T-helper 2 cell (primary cell): ENCODE measurements at regions not wholly inside any gene's neighbourhood (a gene's known extent, or its start where the extent isn't known, plus 50 kb on each side); places are given as distances from the start of the nearest gene placed in this dataset.

Experiments
- DNase-seq, 5 experiments: peaks; one replicate each; pipeline versions ENCODE4 v3.0.0 to v3.0.0-alpha.2; 2012 to 2022

GRCh38 chr2:71789556-71790204 is 336.3 kb downstream of the DYSF start:
- no peak for DNase-seq

GRCh38 chr2:71788601-71789240 is 335.4 kb downstream of the DYSF start:
- DNase-seq, result no peak

GRCh38 chr2:71788186-71788525 is 334.8 kb downstream of the DYSF start:
- no peak for DNase-seq

- DNase-seq, result no peak
Measured at GRCh38 chr2:71787476-71788185, 334.3 kb downstream of the DYSF start.

GRCh38 chr2:71787108-71787415 is 333.7 kb downstream of the DYSF start:
- DNase-seq, result no peak

DNA sequence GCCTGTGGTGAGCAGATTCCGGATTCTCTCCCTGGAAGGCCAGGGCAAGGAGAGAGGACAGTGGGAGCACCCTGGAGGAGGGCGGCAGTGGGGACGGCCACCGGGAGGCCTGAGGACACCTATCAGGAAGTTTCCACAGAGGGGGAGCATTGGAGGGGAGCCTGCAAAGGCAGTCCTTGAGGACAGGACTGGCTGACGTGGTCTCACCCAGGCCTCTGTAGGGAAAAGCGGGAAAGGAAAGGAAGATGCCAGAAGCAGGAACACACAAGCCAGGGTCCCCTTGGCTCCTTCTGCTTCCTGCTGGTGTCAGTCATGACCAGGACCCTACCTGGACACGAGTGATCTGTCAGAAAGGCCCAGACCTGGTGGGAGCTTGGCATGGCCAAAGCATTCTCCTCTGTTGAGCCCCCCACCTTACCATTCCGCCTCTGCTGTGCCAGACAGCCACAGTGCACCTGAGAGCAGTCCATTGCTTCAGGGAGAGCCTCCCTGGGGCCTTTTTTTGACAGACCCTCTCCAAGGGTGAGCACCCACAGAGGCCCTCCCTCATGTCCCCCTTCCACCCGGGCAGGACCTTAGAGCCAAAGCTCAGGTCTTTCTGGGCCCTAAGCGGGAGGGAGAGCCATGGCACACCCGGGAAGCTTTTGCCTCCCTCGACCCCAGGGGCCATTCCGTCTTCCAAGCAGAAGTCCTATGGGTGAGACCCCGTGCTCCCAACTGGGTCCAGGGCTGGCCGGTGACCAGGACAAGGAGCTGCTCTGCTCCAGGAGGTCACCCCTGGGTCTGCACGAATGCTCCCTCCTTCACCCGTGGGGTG is 333.1 kb downstream of the DYSF start:
- DNase-seq, result no peak

- no peak for DNase-seq
Measured at GRCh38 chr2:71785516-71785981, 332.2 kb downstream of the DYSF start.

DNA sequence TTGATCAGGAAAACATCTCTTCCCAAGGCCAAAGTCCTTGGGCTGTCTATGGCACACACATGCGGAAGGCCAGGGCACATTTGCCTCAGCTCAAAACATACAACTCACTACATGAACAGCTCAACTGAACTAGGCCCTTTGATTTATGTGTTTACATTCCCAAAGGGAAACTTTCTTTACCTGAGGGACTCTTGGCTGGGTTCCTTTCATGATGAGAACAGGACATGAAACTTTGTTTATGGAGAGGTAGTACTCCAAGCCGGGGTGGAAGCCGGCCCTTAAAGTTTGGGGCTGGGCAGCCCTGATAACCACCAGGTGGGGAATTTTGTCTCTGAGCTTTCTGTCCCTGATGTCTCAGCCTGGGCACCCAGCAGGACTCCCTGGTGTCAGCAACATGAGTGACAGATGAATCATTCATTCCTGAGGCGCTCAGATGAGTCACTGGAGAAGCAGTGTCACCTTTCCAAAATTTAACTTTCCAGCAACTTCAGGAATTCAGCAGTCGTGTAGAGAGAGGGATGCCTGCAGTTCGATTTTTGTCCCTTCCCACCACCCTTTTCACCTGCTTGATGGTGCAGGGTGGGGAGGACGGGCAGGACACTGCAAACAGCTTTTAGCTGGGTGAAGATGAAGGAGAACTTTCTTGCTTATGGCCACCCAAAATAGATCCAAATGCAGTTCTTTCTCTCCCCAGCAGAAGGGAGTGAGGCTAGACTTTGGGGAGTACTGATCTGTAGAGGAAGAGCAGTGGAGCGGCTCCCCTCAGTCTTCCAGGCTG is 331.6 kb downstream of the DYSF start:
- no peak for DNase-seq

- no peak for DNase-seq
Measured at GRCh38 chr2:71783815-71784214, 330.5 kb downstream of the DYSF start.

DNA sequence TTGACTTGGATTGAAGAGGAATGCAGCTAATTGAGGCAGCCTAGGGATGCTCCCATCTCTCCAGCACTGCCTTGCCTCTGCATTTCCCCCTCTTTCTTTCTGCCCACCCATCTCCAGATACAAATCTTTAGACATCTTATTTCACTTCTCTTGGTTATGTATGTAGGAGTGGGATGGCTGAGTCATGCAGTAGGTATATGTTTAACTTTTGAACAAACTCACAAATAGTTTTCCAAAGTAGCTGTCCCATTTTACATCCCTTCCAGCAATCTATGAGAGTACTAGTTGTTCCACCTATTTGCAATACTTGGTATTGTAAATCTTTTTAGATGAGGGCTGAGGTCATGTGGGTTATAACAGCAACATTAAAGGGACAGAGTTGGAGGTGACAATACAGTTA is 329.9 kb downstream of the DYSF start:
- DNase-seq, result no peak

- DNase-seq, result no peak
Measured at GRCh38 chr2:71782323-71782722, 329.0 kb downstream of the DYSF start.

DNA sequence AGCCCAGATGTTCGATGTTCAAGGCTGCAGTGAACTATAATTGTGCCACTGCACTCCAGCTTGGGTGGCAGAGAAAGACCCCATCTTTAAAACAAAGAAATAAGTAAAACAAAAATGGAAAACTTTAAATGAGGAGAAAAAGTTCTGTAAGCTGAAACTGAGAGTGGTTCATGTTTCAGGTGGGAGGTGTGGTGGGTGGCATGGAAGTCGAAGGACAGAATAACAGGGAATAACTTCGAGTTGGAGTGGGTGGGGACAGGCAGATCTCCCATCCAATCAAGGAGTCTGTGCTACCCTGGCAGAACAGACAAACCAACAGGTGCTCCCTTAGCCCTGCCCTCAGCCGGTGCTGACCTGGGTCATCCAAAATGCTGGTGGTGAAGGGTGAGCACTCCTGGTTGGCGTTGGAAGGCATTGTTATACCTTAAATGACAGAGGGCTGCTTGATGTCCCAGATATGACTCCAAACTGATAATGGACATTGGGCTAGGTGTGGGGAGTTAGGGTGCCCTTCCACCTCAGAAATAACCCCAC is 328.4 kb downstream of the DYSF start:
- DNase-seq, result no peak

- no peak for DNase-seq
Measured at GRCh38 chr2:71780162-71780561, 326.8 kb downstream of the DYSF start.

DNA sequence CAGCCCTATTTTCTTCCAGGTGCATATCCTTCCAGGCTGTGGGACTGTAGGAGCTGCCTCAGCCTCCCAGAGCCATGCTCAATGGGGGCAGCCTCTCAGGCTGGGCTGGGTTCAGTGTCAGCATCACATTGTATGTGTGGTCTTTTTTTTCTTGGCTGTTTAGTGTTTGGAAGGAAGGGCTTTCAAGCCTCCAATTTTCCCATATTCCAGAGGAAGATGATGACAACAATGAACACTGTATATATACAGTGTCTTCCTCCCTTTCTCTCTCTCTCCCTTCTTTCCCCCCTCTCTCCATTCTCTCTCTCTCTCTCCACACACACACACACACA is 326.4 kb downstream of the DYSF start:
- no peak for DNase-seq

DNA sequence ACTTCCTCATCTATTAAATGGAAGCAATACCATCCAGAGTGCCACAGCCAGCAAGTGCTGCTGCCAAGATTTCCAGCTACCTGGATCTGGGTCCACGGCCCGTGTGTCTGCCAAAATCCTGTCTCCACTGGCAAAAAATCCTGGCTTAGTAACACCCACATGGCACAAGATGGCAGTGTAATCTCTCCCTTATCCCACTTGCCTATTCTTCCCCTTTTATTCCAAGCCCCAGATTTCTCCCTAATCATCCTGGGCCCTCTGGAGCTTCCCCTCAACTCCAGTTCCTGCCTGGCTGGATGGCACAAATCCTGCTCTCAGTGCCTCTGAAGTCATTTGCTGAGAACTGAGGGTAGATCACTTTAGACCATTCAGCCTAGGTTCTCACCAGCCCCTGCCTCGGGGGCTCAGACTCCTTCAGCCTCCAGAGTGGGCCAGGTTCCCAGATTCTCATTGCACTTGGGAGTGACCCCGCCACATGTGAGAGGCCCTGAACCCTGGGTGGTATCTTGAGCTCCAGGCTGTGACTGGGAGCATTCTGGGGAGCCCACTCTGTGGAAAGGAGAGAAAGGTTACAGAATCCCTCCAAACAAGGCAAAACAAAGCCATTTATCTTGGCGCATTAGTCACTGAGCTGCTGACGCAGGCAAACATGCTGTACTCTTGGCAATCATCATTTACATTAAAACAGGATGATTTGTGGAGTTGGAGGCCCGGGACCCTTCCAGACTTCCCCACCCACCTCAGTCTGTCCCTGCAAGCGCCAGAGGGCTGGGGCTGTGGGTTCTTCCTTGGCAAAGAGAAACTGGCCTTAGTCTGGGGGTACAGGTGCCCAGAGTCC is 325.8 kb downstream of the DYSF start:
- DNase-seq, result no peak

DNA sequence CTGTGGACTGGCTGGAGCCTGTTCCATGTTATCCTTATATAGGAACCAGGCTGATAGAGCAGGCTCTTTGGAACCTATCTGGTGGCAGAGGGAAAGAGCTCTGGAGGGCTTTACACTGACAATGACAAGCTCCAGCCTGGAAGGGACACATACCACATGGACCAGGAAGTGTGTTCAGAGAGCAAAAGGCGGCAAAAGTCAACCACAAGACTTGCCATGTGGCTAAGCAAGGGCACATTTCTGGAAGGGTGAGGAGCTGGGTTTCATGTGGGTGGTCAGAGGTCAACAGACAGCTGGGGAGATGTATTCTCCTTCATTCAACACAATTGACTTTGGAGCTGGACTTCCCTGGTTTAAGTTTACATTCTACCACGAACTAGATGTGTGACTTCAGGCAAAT is 325.2 kb downstream of the DYSF start:
- DNase-seq, result no peak

GRCh38 chr2:71777946-71778345 is 324.6 kb downstream of the DYSF start:
- no peak for DNase-seq

GRCh38 chr2:71776227-71776626 is 322.9 kb downstream of the DYSF start:
- no peak for DNase-seq

DNA sequence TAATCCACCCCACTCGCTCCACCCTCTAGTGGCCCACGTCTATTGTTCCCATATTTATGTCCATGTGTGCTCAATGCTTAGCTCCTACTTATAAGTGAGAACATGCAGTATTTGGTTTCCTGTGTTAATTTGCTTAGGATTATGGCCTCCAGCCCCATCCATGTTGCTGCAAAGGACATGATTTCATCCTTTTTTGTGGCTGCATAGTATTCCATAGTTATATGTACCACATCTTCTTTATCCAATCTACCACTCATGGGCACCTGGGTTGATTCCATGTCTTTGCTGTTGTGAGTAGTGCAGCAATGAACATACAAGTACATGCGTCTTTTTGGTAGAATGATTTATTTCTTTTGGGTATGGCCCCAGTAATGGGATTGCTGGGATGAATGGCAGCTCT is 319.9 kb downstream of the DYSF start:
- DNase-seq, result no peak

DNA sequence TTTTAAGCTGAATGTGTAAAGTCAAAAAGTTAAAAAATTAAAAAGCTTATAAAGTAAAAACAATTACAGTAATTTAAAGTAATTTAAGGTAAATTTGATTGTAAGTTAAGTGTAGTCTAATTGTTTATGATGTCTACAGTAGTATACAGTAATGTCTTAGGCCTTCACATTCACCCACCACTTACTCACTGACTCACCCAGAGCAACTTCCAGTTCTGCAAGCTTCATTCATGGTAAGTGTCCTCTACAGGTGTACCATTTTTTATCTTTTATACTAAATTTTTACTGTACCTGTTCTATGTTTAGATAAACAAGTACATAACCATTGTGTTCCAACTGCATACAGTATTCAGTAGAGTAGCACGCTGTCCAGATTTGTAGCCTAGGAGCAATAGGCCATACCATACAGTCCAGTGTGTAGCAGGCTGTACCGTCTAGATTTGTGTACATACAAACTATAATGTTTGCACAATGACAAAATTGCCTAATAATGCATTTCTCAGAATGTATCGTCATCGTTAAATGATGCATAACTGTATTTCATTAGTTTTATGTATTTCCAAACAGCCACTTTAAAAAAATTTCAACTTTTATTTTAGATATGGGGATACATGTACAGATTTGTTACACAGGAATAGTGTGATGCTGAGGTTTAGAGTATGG is 319.3 kb downstream of the DYSF start:
- no peak for DNase-seq

- no peak for DNase-seq
Measured at GRCh38 chr2:71767663-71768062, 314.3 kb downstream of the DYSF start.
